ENCODE measurements at regions not wholly inside any gene's neighbourhood (a gene's known extent, or its start where the extent isn't known, plus 50 kb on each side); places are given as distances from the start of the nearest gene placed in this dataset.
"Not testable (repeated sequence)": the region's sequence is repeated elsewhere in the genome, so short reads cannot be mapped to it uniquely, and the experiment has no call there.

- no peak for DNase-seq
Measured at GRCh38 chr14:55891692-55892091, 226.5 kb upstream of the PELI2 start.

DNA sequence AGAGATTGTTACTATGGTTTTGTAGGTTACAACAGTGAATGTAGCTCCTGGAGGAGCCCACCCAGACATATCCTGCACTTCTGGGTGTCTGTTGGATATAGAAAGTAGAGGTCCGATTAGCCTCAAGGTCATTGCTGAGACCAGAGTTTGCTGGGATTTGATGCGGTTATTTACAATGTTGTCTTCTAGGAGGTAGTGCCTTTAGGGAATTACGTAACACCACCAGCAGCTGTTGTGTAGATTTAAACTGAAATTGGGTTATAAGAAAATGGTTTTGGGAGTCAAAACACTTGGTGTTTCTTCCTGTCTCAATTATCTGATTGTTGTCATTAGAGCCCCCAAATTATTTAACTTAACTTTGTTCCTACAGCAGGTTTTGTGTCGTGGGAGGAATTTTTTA is 225.3 kb upstream of the PELI2 start:
- no peak for DNase-seq

DNA sequence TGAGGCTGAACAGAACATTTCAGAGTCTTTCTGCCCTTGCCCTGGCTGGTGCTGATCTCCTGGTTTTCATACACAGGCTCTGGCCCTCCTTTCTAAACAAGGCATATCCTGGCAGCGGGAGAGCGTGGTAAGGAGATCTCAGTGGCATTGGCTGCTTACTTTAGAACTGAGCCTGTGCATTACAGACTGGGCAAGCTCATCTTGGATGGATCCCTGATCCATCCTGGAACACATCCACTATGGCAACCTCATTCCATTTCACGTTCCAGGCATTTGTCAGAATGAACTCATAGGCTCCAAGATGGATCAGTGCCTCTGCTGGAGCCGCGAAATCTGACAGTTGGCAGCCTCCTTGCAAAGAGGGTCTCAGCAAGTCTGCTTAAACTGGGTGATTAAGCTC is 224.5 kb upstream of the PELI2 start:
- no peak for DNase-seq

- DNase-seq = no peak
Measured at GRCh38 chr14:55897031-55897430, 221.2 kb upstream of the PELI2 start.

- DNase-seq = no peak
Measured at GRCh38 chr14:55898938-55899337, 219.3 kb upstream of the PELI2 start.

GRCh38 chr14:55899531-55899930 is 218.7 kb upstream of the PELI2 start:
- no peak for DNase-seq

- DNase-seq = no peak
Measured at GRCh38 chr14:55900749-55901148, 217.5 kb upstream of the PELI2 start.

DNA sequence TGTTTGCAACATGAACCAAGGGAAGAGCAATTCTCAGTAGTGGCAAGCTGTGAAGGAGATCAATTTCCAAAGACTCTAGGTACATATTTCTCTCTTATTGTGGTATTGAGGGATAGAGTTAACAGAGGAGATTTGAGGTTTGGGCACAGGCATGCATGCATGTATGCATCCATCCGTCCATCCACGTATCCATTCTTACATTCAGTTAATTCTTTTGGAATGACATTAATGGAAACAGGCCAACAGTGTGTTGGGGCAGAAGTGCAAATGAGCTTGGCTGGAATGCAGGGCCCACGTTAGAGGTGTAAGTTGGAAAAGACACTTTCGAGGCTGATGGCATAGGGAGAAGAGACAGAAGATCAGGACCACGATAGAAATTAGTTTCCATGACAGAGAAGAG is 216.9 kb upstream of the PELI2 start:
- no peak for DNase-seq

DNA sequence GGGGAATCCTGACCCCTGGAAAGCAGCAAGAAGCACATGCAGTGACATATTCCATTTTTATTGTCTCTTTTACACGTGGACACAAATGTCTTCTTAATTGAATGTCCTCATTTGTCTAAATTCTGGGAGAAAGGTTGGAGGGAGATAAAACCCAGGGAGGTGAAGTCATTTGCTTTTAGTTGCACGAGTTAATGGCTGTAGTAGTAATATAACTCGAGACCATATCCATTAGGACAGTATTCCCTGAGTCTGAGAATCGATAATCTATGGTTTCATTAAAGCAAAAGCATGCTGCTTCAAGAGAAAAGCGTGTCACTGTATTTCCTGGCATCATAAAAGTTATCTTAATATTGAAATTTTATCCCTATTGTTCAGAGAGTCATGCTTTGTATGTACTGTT is 216.0 kb upstream of the PELI2 start:
- no peak for DNase-seq

DNA sequence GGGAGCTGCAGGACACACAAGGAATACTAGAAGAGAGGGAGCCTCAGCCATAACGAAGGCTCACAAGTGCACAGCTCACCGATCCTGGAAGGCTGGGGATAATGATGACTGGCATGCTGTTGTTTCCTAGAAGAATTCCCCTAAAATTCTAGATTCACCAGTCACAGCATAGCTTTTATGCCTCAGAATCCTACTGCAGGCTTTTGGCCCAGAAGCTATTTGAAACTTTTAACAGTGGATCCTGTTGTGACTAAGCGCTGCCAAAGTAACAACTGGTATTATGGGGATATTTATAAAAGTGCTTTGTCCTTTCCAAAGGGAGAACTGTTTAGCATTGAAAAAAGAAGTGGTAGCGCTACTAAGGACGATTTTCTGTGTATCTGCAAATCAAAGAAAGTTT is 214.1 kb upstream of the PELI2 start:
- no peak for DNase-seq

DNA sequence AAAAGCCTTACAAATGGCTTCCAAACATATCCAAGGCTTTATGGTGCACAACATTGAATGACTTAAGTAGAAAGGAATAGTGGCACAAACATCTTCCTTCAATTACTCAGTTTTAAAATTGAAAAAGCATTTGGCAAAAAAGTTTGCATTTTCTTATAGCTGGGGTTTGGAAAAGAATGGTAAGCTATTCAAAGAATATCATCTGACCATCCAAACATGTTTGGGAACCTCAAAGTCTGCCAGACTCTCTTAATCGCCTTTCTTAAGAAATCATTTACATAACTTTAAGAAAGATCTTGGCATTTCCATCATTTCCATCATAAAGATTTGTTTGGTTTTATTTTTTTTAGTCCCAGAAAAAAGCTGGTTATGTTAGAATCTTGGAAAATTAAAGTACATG is 210.1 kb upstream of the PELI2 start:
- no peak for DNase-seq

GRCh38 chr14:55909879-55910278 is 208.3 kb upstream of the PELI2 start:
- DNase-seq = no peak

GRCh38 chr14:55910601-55911243 is 207.5 kb upstream of the PELI2 start:
- DNase-seq = no peak

DNA sequence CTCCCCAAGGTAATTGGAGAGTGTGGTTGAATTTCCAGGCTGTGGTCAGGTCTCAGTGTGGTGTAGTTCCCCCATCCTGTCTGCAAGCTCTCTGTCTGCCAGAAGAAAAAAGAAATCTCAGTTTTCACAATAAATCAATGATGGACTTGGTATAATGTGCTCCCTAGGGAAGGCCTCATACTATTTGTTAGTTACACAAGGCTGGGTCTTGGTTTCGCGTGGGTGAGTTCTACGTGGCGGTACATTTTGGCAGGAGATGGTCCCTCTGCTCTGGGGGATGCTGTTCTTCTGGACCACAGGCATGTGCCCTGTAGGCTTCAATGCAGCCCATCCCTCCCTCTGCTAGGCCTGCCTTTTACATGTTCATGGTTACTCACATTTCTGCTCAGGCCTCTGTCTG is 206.4 kb upstream of the PELI2 start:
- no peak for DNase-seq

GRCh38 chr14:55912344-55912743 is 205.9 kb upstream of the PELI2 start:
- DNase-seq = no peak

DNA sequence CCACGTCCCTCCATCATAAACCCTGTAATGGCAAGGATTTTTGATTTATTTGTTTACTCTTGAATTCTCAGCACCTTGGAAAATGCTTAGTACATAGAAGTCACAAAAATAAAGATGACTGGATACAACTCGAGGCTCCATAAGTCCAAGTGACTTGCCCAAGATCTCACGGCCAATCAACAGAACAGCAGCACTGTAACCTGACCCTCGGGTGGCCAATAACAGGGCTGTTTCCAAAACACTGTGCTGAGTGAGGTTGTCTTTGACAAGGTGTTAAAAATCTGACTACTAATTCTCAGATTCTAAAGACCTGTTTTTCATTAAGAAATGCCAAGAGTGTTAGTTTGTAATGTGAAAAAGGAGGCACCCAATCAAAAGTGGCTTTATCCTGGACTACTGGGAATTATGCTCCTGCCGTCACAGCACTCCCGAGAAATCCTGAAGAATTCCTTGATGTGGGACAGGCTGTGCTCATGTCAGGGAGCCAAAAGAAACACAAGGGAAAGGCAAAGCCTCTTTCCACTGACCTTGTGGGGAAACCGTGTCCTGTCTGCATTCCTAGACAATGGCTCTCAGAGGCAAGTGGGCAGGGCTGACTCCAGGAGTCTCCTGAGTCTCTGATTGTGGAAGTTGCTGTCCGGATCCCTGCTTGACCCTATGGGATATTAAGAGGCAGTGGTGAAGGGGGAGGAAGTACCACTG is 204.7 kb upstream of the PELI2 start:
- DNase-seq = no peak

DNA sequence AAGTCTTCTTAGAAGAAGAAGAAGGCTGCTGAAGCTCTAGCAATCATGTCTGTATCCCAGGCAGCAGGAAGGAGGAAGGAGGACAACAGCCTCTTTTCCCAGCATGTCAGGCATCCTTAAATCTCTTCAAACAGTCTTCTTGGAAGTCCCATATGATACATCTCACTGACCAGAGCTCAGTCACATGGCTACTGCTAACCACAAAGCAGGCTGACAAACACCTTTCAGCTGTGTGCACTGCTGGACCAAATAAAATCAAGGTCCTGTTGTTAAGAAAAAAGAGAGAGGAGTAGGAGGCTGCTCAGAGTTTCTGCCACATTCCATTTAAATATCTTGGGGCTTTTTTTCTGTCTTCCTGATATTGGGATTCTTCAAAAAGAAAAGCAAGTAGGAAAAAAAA is 203.4 kb upstream of the PELI2 start:
- DNase-seq = no peak

DNA sequence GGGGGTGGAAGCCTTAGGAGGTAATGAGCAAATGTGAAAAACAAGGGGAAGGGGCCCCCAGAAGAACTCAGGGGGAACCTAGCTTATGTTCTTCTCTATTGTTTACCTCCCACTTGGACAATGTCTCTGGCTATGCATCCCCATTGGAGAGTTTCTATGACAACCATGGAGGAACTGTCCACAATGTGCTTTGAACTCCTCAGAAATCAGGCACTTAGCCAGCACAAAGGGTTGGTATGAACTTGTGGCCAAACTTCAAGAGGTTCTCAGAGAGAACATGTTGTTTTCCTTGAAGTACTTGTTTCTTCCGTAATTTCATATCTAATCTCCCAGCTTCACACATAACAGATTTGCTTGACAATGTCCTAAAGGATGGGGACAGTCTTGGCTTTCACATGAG is 202.8 kb upstream of the PELI2 start:
- DNase-seq = no peak

- DNase-seq = not testable (repeated sequence)
Measured at GRCh38 chr14:55919800-55920199, 198.4 kb upstream of the PELI2 start.

- DNase-seq = no peak
Measured at GRCh38 chr14:55921511-55921910, 196.7 kb upstream of the PELI2 start.

- DNase-seq = no peak
Measured at GRCh38 chr14:55926007-55926406, 192.2 kb upstream of the PELI2 start.

DNA sequence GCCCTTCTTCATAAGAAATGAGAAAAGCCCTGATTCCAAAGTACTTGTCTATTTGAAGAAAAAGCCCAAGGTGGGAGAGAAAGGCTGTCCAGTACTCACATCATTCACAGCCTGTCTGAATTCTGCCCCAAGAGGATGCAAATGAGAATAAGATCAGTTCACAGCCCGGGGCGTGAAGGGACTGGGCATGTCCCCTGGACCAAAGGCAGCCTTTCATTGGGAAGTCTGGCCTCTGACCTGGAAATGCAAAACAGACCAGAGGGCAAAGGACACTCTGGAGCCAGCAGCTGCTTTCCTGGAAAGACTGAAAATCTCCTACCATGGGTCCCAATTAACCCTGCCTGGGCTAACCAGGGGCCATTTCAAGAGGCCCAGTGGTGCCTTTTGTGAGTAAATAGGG is 191.2 kb upstream of the PELI2 start:
- no peak for DNase-seq

- DNase-seq = no peak
Measured at GRCh38 chr14:55928276-55928675, 189.9 kb upstream of the PELI2 start.

DNA sequence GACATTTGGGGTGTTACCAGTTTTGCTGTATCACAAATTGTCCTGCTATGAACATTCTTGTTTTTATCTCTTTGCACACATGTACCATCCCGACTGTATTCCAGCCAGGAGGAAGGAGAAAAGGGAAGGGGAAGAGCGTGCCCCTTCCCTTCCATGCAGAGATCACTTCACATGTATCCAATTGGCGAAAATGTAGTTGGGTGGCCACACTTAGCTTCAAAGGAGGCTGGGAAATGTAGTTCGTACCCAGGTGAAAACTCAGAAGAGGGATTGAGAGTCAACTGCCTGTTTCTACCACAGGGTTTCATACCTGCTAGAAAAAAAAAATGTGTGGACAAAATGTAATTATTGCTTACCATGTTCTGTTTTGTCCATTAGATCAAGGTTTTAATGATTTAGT is 189.1 kb upstream of the PELI2 start:
- no peak for DNase-seq

Measured in nucleus accumbens (tissue), 56 donors.